Suprapubic skin (tissue), 4 donors: ENCODE measurements at regions not wholly inside any gene's neighbourhood (a gene's known extent, or its start where the extent isn't known, plus 50 kb on each side); places are given as distances from the start of the nearest gene placed in this dataset.
"Not testable (repeated sequence)": the region's sequence is repeated elsewhere in the genome, so short reads cannot be mapped to it uniquely, and the experiment has no call there.

Experiments used
- DNase-seq, 2 donors: peaks; one replicate each; pipeline ENCODE4 v3.0.0-alpha.2; 2019; ENCODE audit warnings: low spot score in 2 of 2
- H3K27ac ChIP-seq: fragments of 200-600 bp; sonication (generic); one replicate; pipeline ENCODE4 v1.5.1; 2019
- H3K27me3 ChIP-seq: fragments of 200-600 bp; sonication (generic); one replicate; pipeline ENCODE4 v1.5.1; 2019
- H3K36me3 ChIP-seq: fragments of 200-600 bp; sonication (generic); one replicate; pipeline ENCODE4 v1.5.1; 2019
- H3K4me1 ChIP-seq: fragments of 200-600 bp; sonication (generic); one replicate; pipeline ENCODE4 v1.5.1; 2019
- H3K4me3 ChIP-seq: fragments of 200-600 bp; sonication (generic); one replicate; pipeline ENCODE4 v1.5.1; 2019; ENCODE audit warnings: mild to moderate bottlenecking
- H3K9me3 ChIP-seq: fragments of 200-600 bp; sonication (generic); one replicate; pipeline ENCODE4 v1.5.1; 2019
- EP300 ChIP-seq: sonication (generic); formaldehyde crosslinking; IDR thresholded peaks from one replicate; pipeline ENCODE4 v1.6.1; 2017; ENCODE audit warnings: antibody characterized with exemption
- POLR2A ChIP-seq, 2 donors: fragments of 450-650 bp; IDR thresholded peaks; one replicate each; pipeline ENCODE4 v1.6.1; 2017; ENCODE audit warnings: antibody characterized with exemption in 2 of 2, mild to moderate bottlenecking in 2 of 2, moderate library complexity in 2 of 2
- POLR2AphosphoS5 ChIP-seq, 3 donors: sonication (generic); formaldehyde crosslinking; IDR thresholded peaks; one replicate each; pipeline ENCODE4 v1.6.1; 2017; ENCODE audit warnings: antibody characterized with exemption in 3 of 3
- WGBS: methylation state at CpG from one replicate; pipeline ENCODE4 v1.1.5; 2018; 5-methylcytosine and 5-hydroxymethylcytosine counted together
- TF ChIP-seq, protein P1 (sequence below), 2 donors: fragments of 200-600 bp in 1 of 2; fragments of 450-650 bp in 1 of 2; sonication (generic) in 1 of 2; IDR thresholded peaks; one replicate each; pipeline ENCODE4 v1.5.1; 2016 to 2019; ENCODE audit warnings: antibody characterized with exemption in 2 of 2, mild to moderate bottlenecking in 1 of 2, moderate library complexity in 1 of 2

DNA sequence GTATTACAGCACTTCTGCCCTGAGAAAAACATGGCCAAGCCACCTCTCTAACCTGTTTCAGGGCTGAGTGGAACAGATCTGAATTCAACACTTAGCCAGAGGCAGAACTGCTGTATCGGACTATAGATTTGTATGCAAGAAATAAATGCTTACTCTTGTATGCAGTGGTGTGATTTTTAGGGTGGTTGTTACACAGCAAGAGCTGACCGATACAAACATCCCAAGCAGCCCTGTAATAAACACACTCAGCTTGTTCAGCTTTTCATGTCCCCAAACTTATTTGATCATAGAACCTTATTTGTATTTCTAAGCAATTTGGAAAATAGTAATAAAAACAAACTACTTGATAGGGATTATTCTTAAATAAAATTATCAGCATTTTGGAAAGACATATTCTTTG is 84.9 kb upstream of the RPH3AL start:
- DNase-seq, result no peak
- no peaks in the 10 kb centered on the region for H3K4me1 ChIP-seq
- no peak overlapping the region for H3K4me3 ChIP-seq
- H3K9me3 ChIP-seq, result no peaks in the 10 kb centered on the region
- no peak for TF ChIP-seq POLR2AphosphoS5 (IDR thresholded peaks at IDR 0.05)
- TF ChIP-seq, protein P1, sequence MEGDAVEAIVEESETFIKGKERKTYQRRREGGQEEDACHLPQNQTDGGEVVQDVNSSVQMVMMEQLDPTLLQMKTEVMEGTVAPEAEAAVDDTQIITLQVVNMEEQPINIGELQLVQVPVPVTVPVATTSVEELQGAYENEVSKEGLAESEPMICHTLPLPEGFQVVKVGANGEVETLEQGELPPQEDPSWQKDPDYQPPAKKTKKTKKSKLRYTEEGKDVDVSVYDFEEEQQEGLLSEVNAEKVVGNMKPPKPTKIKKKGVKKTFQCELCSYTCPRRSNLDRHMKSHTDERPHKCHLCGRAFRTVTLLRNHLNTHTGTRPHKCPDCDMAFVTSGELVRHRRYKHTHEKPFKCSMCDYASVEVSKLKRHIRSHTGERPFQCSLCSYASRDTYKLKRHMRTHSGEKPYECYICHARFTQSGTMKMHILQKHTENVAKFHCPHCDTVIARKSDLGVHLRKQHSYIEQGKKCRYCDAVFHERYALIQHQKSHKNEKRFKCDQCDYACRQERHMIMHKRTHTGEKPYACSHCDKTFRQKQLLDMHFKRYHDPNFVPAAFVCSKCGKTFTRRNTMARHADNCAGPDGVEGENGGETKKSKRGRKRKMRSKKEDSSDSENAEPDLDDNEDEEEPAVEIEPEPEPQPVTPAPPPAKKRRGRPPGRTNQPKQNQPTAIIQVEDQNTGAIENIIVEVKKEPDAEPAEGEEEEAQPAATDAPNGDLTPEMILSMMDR (IDR thresholded peaks at IDR 0.05), result no peak
- TF ChIP-seq EP300, result no peak
- TF ChIP-seq POLR2A (IDR thresholded peaks at IDR 0.05), result no peak
- H3K27ac ChIP-seq, result no peak overlapping the region
- WGBS, result 98% methylated on average over 2 of the region's 2 CpGs
- H3K27me3 ChIP-seq, result no peaks in the 10 kb centered on the region
- H3K36me3 ChIP-seq, result peaks cover 7% of the 10 kb centered on the region

- Histone ChIP-seq H3K27ac (no peak overlapping the region), H3K4me1 (no peaks in the 10 kb centered on the region), H3K36me3 (no peaks in the 10 kb centered on the region), H3K4me3 (no peak overlapping the region), H3K9me3 (no peaks in the 10 kb centered on the region), H3K27me3 (no peaks in the 10 kb centered on the region)
- DNase-seq, result no peak
- TF ChIP-seq, protein P1 (IDR thresholded peaks at IDR 0.05), result no peak
- TF ChIP-seq POLR2AphosphoS5 (IDR thresholded peaks at IDR 0.05), result no peak
- no peak for TF ChIP-seq POLR2A (IDR thresholded peaks at IDR 0.05)
- TF ChIP-seq EP300, result no peak
- 91% methylated on average over 7 of the region's 7 CpGs for WGBS
Measured at GRCh38 chr17:436571-436970, 84.0 kb upstream of the RPH3AL start.

GRCh38 chr17:432471-432870 is 79.9 kb upstream of the RPH3AL start:
- H3K9me3 ChIP-seq, H3K4me3 ChIP-seq, H3K27ac ChIP-seq, H3K27me3 ChIP-seq, H3K4me1 ChIP-seq, H3K36me3 ChIP-seq, DNase-seq: not testable (repeated sequence)
- 77% methylated on average over 2 of the region's 2 CpGs for WGBS

DNA sequence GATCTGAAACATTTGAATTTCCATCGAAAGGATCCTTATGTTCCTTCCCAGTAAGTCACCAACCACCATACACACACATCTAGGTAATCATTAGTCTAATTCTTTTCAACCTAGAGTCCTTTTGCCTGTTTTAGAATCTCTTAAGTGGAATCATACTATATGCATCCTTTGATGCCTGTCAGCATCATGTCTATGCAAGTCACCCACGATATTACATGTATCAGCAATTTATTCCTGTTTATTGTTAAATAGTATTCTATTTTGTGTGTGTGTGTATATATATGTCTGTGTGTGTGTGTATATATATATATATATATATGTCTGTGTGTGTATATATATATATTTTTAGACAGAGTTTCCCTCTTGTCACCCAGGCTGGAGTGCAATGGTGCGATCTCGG is 78.9 kb upstream of the RPH3AL start:
- DNase-seq, result no peak
- H3K36me3 ChIP-seq, result no peaks in the 10 kb centered on the region
- peaks cover 10% of the 10 kb centered on the region for H3K9me3 ChIP-seq
- H3K27me3 ChIP-seq, result no peaks in the 10 kb centered on the region
- no peak overlapping the region for H3K4me3 ChIP-seq
- no peaks in the 10 kb centered on the region for H3K4me1 ChIP-seq
- H3K27ac ChIP-seq, result no peak overlapping the region
- 96% methylated on average over 4 of the region's 4 CpGs for WGBS
- TF ChIP-seq POLR2A (IDR thresholded peaks at IDR 0.05) (no peak), EP300 (no peak), POLR2AphosphoS5 (IDR thresholded peaks at IDR 0.05) (no peak)
- TF ChIP-seq, protein P1 (IDR thresholded peaks at IDR 0.05), result no peak

DNA sequence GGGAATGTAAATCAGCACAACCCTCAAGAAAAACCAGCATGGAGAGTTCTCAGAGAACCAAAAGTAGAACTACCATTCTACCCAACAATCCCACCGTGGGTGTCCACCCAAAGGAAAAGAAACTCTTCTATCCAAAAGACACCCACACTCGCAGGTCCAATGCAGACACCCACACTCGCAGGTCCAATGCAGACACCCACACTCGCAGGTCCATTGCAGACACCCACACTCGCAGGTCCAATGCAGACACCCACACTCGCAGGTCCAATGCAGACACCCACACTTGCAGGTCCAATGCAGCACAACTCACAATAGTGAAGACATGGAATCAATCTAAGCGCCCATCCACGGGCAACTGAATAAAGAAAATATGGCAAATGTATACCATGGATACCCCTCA is 77.0 kb upstream of the RPH3AL start:
- H3K36me3 ChIP-seq, result no peaks in the 10 kb centered on the region
- no peak overlapping the region for H3K4me3 ChIP-seq
- WGBS, result 93% methylated on average over 8 of the region's 8 CpGs
- no peaks in the 10 kb centered on the region for H3K27me3 ChIP-seq
- no peak for DNase-seq
- H3K9me3 ChIP-seq, result peaks cover 10% of the 10 kb centered on the region
- no peak overlapping the region for H3K27ac ChIP-seq
- TF ChIP-seq EP300 (no peak), POLR2A (IDR thresholded peaks at IDR 0.05) (no peak), POLR2AphosphoS5 (IDR thresholded peaks at IDR 0.05) (no peak)
- TF ChIP-seq, protein P1 (IDR thresholded peaks at IDR 0.05), result no peak
- no peaks in the 10 kb centered on the region for H3K4me1 ChIP-seq

DNA sequence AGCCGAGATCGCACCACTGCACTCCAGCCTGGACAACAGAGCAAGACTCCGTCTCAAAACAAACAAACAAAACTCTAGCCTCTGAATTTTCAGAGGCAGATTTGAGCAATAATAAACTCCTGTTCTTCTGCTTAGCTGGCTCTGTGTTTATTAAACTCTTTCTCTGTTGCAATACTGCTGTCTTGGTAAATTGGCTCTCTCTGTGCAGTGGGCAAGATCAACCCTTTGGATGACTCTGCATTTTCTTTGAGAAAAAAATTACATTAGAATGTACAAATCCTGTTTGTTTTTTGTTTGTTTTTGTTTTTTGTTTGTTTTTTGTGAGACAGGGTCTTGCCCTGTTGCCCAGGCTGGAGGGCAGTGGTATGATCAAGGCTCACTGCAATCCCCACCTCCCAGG is 75.8 kb upstream of the RPH3AL start:
- no peaks in the 10 kb centered on the region for H3K27me3 ChIP-seq
- no peaks in the 10 kb centered on the region for H3K4me1 ChIP-seq
- H3K36me3 ChIP-seq, result no peaks in the 10 kb centered on the region
- H3K9me3 ChIP-seq, result peaks cover 10% of the 10 kb centered on the region
- no peak overlapping the region for H3K27ac ChIP-seq
- no peak for DNase-seq
- TF ChIP-seq, protein P1 (IDR thresholded peaks at IDR 0.05), result no peak
- TF ChIP-seq POLR2AphosphoS5 (IDR thresholded peaks at IDR 0.05) (no peak), EP300 (no peak), POLR2A (IDR thresholded peaks at IDR 0.05) (no peak)
- no peak overlapping the region for H3K4me3 ChIP-seq
- 100% methylated on average over 3 of the region's 3 CpGs for WGBS
